Lower lobe of right lung (tissue), 2 donors: ENCODE measurements at regions not wholly inside any gene's neighbourhood (a gene's known extent, or its start where the extent isn't known, plus 50 kb on each side); places are given as distances from the start of the nearest gene placed in this dataset.

Experiments
- ATAC-seq, 2 donors: fragments of 200-7000 bp; cut with Tn5 transposase; one replicate each; pipeline ENCODE4 v1.9.1; 2020 to 2022; ENCODE audit warnings: mild to moderate bottlenecking in 2 of 2, moderate library complexity in 2 of 2
- DNase-seq: peaks from one replicate; pipeline ENCODE4 v3.0.0-alpha.2; 2020
- H3K27ac ChIP-seq: fragments of 200-600 bp; one replicate; pipeline ENCODE4 v1.8.0; 2022
- H3K27me3 ChIP-seq: fragments of 200-600 bp; one replicate; pipeline ENCODE4 v1.8.0; 2022; ENCODE audit warnings: low read depth
- H3K36me3 ChIP-seq: fragments of 200-600 bp; one replicate; pipeline ENCODE4 v1.8.0; 2022; ENCODE audit warnings: mild to moderate bottlenecking
- H3K4me1 ChIP-seq: fragments of 200-600 bp; one replicate; pipeline ENCODE4 v1.8.0; 2022
- H3K4me3 ChIP-seq: fragments of 200-600 bp; one replicate; pipeline ENCODE4 v1.8.0; 2022; ENCODE audit warnings: mild to moderate bottlenecking
- H3K9me3 ChIP-seq: fragments of 200-600 bp; one replicate; pipeline ENCODE4 v1.8.0; 2022
- intact Hi-C: fragments of 100-400 bp; cut with DNase I; formaldehyde crosslinking; loops from one replicate; pipeline ENCODE4 v1.11.0; 2022
- TF ChIP-seq, protein P1 (sequence below): fragments of 200-600 bp; IDR thresholded peaks from one replicate; pipeline ENCODE4 v1.8.0; 2022; ENCODE audit warnings: antibody characterized with exemption, mild to moderate bottlenecking
- donor health status: DM: no; HTN: yes; CAD: no; lungs with severe emphysema.

DNA sequence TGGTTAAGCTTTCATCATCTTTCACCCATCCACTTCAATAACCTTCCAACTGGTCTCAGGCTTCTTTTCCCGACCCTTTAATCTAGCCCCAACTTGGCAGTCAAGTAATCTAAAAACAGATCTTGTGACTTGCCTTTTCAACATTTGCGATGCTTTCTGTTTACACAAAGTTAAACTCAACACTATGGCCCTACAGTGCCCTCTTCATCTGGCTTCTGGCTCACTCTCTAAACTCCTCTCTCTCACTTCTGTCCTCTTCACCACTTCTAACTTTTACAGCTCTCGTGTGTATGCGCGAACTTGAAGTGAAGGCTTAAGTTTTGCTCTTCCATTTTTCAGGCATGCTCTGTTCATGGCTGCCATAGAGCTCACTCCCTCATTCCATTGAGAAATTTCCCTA lies 1122.3 kb upstream of the ADGRL2 start:
- Histone ChIP-seq H3K27ac (no peak overlapping the region), H3K27me3 (no peaks in the 10 kb centered on the region), H3K4me1 (no peaks in the 10 kb centered on the region), H3K4me3 (no peak overlapping the region), H3K9me3 (no peaks in the 10 kb centered on the region), H3K36me3 (no peaks in the 10 kb centered on the region)
- TF ChIP-seq, protein P1, sequence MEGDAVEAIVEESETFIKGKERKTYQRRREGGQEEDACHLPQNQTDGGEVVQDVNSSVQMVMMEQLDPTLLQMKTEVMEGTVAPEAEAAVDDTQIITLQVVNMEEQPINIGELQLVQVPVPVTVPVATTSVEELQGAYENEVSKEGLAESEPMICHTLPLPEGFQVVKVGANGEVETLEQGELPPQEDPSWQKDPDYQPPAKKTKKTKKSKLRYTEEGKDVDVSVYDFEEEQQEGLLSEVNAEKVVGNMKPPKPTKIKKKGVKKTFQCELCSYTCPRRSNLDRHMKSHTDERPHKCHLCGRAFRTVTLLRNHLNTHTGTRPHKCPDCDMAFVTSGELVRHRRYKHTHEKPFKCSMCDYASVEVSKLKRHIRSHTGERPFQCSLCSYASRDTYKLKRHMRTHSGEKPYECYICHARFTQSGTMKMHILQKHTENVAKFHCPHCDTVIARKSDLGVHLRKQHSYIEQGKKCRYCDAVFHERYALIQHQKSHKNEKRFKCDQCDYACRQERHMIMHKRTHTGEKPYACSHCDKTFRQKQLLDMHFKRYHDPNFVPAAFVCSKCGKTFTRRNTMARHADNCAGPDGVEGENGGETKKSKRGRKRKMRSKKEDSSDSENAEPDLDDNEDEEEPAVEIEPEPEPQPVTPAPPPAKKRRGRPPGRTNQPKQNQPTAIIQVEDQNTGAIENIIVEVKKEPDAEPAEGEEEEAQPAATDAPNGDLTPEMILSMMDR = no peak
- no peak for DNase-seq
- intact Hi-C loops = no loop called here
- ATAC-seq = no peak

DNA sequence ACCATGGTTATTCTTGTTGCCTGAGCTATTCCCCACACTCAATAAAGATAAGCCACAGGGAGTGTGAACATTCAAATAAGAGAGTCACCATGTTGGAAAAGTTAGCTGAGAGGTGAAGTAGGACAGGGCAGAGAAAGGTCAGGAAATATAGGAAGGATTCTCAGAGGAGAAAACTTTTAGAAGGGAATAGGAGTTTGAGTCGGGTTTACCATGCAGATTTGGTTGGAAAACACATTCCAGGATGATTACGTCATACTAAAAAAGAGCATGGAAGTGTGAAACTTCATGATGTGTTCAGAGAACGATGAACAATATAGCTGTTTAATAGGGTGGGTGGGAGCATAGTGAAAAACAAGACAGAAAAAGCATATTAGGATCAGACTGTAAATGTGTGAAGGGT lies 1125.3 kb upstream of the ADGRL2 start:
- Histone ChIP-seq H3K4me3 (no peak overlapping the region), H3K36me3 (no peaks in the 10 kb centered on the region), H3K27me3 (no peaks in the 10 kb centered on the region), H3K4me1 (no peaks in the 10 kb centered on the region), H3K9me3 (no peaks in the 10 kb centered on the region), H3K27ac (no peak overlapping the region)
- DNase-seq (no peak), ATAC-seq (no peak)
- intact Hi-C loops = no loop called here
- TF ChIP-seq, protein P1 = no peak

DNA sequence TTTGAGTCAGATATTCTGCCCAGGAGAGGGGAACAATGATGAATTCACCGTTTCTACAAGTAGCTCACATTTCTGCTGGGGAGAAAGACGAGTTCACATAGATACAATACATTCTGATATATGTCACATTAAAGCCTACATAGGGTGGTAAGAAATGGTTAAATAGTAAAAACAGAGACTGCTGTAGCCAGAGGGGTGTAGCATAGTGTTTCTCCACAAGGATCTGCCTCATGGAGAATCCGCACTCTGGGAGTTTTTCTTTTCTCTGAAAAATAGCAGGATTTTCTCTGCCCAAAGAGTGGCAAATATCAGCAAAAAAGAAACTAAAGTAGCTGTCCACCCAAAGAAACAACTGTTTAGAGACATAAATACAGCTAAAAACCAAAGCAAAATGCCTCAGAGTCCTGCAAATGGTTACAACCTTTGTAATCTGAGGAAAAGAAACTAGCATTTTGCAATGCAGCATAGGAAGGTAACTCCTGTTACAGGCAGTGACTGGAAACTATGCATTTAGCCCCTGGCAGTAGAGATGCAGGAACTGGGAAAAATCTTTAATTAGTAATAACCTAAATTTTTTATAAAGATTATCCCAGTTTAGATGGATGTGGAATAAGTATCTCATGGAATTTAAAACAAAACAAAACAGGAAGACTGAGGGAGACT lies 1126.7 kb upstream of the ADGRL2 start:
- Histone ChIP-seq H3K36me3 (no peaks in the 10 kb centered on the region), H3K27ac (no peak overlapping the region), H3K9me3 (no peaks in the 10 kb centered on the region), H3K4me1 (no peaks in the 10 kb centered on the region), H3K4me3 (no peak overlapping the region), H3K27me3 (no peaks in the 10 kb centered on the region)
- intact Hi-C loops = no loop called here
- DNase-seq = no peak
- ATAC-seq = no peak
- TF ChIP-seq, protein P1 = no peak

DNA sequence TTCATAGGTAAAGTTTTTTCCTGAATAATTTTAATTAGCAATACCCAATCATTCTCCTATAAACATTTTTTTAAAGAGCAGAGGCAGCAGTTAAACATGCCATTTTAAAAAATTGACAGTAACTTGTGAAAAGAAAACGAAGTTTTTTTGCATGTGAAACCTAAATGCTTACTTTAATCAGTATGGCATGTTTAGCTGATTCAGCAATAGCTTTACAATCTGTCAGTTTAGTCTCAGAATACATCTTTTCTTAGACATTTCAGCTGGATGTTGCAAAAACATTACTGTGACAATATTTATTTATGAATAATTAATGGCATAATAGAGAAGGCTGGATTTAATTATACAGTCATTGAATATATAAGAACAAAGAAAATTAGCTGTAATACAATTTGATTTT lies 1132.4 kb upstream of the ADGRL2 start:
- Histone ChIP-seq H3K36me3 (no peaks in the 10 kb centered on the region), H3K27ac (no peak overlapping the region), H3K9me3 (no peaks in the 10 kb centered on the region), H3K27me3 (no peaks in the 10 kb centered on the region), H3K4me1 (no peaks in the 10 kb centered on the region), H3K4me3 (no peak overlapping the region)
- intact Hi-C loops = no loop called here
- DNase-seq = no peak
- TF ChIP-seq, protein P1 = no peak
- no peak for ATAC-seq

DNA sequence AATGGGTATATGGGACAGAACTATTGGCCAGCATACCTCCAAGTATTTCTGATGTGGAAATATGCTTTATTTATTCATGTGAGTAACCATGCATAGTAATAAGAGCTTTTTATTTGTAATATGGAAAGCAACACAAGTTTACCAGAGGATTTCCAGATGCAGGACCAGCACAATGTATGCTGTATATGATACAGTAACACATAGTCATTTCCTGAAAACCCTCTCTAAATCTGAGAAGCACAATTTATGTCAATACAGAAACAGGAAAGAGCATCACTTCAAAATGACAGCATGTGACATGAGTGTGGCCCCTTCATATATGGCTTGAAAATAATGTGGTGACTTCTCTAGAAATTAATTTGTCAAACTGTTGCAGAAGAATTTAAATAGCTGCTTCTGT lies 1134.7 kb upstream of the ADGRL2 start:
- no peaks in the 10 kb centered on the region for H3K4me1 ChIP-seq
- intact Hi-C loops = no loop called here
- no peak overlapping the region for H3K27ac ChIP-seq
- no peaks in the 10 kb centered on the region for H3K9me3 ChIP-seq
- ATAC-seq (no peak), DNase-seq (no peak)
- H3K4me3 ChIP-seq = no peak overlapping the region
- no peaks in the 10 kb centered on the region for H3K36me3 ChIP-seq
- H3K27me3 ChIP-seq = no peaks in the 10 kb centered on the region
- TF ChIP-seq, protein P1 = no peak
